Stimulated activated CD8-positive, alpha-beta memory T cell treated with anti-CD3 and anti-CD28 coated beads, Interleukin-2, amount 100 ng/mL, for 48 hours (primary cell): ENCODE measurements at regions not wholly inside any gene's neighbourhood (a gene's known extent, or its start where the extent isn't known, plus 50 kb on each side); places are given as distances from the start of the nearest gene placed in this dataset.
"Not testable (repeated sequence)": the region's sequence is repeated elsewhere in the genome, so short reads cannot be mapped to it uniquely, and the experiment has no call there.

Source experiments
- DNase-seq, 2 donors: peaks; one replicate each; pipeline ENCODE4 v3.0.0-alpha.2; 2020; ENCODE audit warnings: low read depth in 2 of 2

GRCh38 chr14:55767286-55767685 is 187.3 kb downstream of the KTN1 start:
- no peak for DNase-seq

GRCh38 chr14:55769877-55770276 is 189.9 kb downstream of the KTN1 start:
- DNase-seq, result no peak

- no peak for DNase-seq
These were observed 191.4 kb downstream of the KTN1 start for GRCh38 chr14:55771242-55771981.

GRCh38 chr14:55772486-55772885 is 192.5 kb downstream of the KTN1 start:
- DNase-seq, result no peak

- no peak for DNase-seq
These were observed 193.3 kb downstream of the KTN1 start for GRCh38 chr14:55773312-55773711.

GRCh38 chr14:55773984-55774545 is 194.1 kb downstream of the KTN1 start:
- DNase-seq, result no peak

GRCh38 chr14:55777877-55778276 is 197.9 kb downstream of the KTN1 start:
- no peak for DNase-seq

GRCh38 chr14:55780156-55780946 is 200.3 kb downstream of the KTN1 start:
- no peak for DNase-seq

- no peak for DNase-seq
These were observed 201.0 kb downstream of the KTN1 start for GRCh38 chr14:55781046-55781445.

GRCh38 chr14:55782166-55782565 is 202.2 kb downstream of the KTN1 start:
- DNase-seq, result no peak

- no peak for DNase-seq
These were observed 209.4 kb downstream of the KTN1 start for GRCh38 chr14:55789406-55789805.

GRCh38 chr14:55794655-55795595 is 214.9 kb downstream of the KTN1 start:
- no peak for DNase-seq

GRCh38 chr14:55796513-55796912 is 216.5 kb downstream of the KTN1 start:
- not testable (repeated sequence) for DNase-seq

- no peak for DNase-seq
These were observed 218.4 kb downstream of the KTN1 start for GRCh38 chr14:55798406-55798805.

GRCh38 chr14:55799508-55800095 is 219.6 kb downstream of the KTN1 start:
- no peak for DNase-seq

- DNase-seq, result no peak
These were observed 220.3 kb downstream of the KTN1 start for GRCh38 chr14:55800156-55800785.

- DNase-seq, result no peak
These were observed 221.1 kb downstream of the KTN1 start for GRCh38 chr14:55801121-55801520.

- no peak for DNase-seq
These were observed 223.2 kb downstream of the KTN1 start for GRCh38 chr14:55802986-55803872.

- DNase-seq, result no peak
These were observed 224.0 kb downstream of the KTN1 start for GRCh38 chr14:55803873-55804553.
